ENCODE measurements at regions not wholly inside any gene's neighbourhood (a gene's known extent, or its start where the extent isn't known, plus 50 kb on each side); places are given as distances from the start of the nearest gene placed in this dataset.

- no peaks in the 10 kb centered on the region for H3K9me3 ChIP-seq (ENCODE audit: low read length)
- H3K79me2 ChIP-seq (ENCODE audit: insufficient read depth, low read length): no peaks in the 10 kb centered on the region
- H3K4me2 ChIP-seq (ENCODE audit: low read depth, low read length): no peak overlapping the region
- H3K4me3 ChIP-seq (replicated peaks in 1 of 3; ENCODE audit: insufficient read depth in 1 of 3, low read depth in 2 of 3, low read length in 3 of 3): no peak overlapping the region
- TF ChIP-seq ZNF703 (CRISPR knock-in tag; IDR thresholded peaks at IDR 0.05; ENCODE audit: borderline replicate concordance) (no peak), ZNF619 (CRISPR knock-in tag; IDR thresholded peaks at IDR 0.05) (no peak), ZNF816 (CRISPR knock-in tag; IDR thresholded peaks at IDR 0.05; ENCODE audit: borderline replicate concordance) (no peak), ZNF446 (CRISPR knock-in tag; IDR thresholded peaks at IDR 0.05) (no peak), ZNF354B (CRISPR knock-in tag; IDR thresholded peaks at IDR 0.05) (no peak), IRF2 (CRISPR knock-in tag; IDR thresholded peaks at IDR 0.05) (no peak), SMAD1 (CRISPR knock-in tag; IDR thresholded peaks at IDR 0.05; ENCODE audit: borderline replicate concordance, low read depth) (no peak), ZNF563 (CRISPR knock-in tag; IDR thresholded peaks at IDR 0.05) (no peak), FOXK2 (IDR thresholded peaks at IDR 0.05) (no peak), SP140L (CRISPR knock-in tag; IDR thresholded peaks at IDR 0.05; ENCODE audit: borderline replicate concordance) (no peak), ZNF776 (CRISPR knock-in tag; IDR thresholded peaks at IDR 0.05) (no peak), U2AF1 (optimal IDR thresholded peaks at IDR 0.05; ENCODE audit: low read depth, low read length) (no peak), NFAT5 (CRISPR knock-in tag; IDR thresholded peaks at IDR 0.05) (no peak), TSC22D2 (CRISPR knock-in tag; IDR thresholded peaks at IDR 0.05; ENCODE audit: borderline replicate concordance) (no peak), NR2F6 (IDR thresholded peaks at IDR 0.05) (no peak), NR2F6 (CRISPR knock-in tag; IDR thresholded peaks at IDR 0.05) (no peak), MLLT10 (CRISPR knock-in tag; IDR thresholded peaks at IDR 0.05) (no peak), ARID2 (CRISPR knock-in tag; IDR thresholded peaks at IDR 0.05; ENCODE audit: borderline replicate concordance) (no peak), ZNF432 (CRISPR knock-in tag; IDR thresholded peaks at IDR 0.05; ENCODE audit: borderline replicate concordance) (no peak)
- no peaks in the 10 kb centered on the region for H3K4me1 ChIP-seq (ENCODE audit: insufficient read depth, low read length)
- FAIRE-seq (no peak), DNase-seq (ENCODE audit: low spot score) (no peak), ATAC-seq (no peak)
- no peaks in the 10 kb centered on the region; a peak in 1 of 5 replicates for H3K27me3 ChIP-seq (ENCODE audit: control insufficient read depth in 1 of 2, insufficient read depth in 2 of 2, low read length in 2 of 2)
- H2AFZ ChIP-seq (ENCODE audit: low read length): no peak overlapping the region
- intact Hi-C loops (cut with micrococcal nuclease; ENCODE audit: unreplicated experiment) (no loop called here), in situ Hi-C loops (cut with HindIII; ENCODE audit: extremely low pct_ligation_motif_present, low pct_unique_long_range_greater_than_20kb) (no loop called here)
- WGBS (ENCODE audit: low lambda C conversion rate): 36% methylated on average over 4 of the region's 4 CpGs
- H4K20me1 ChIP-seq (ENCODE audit: insufficient read depth, low read length): no peaks in the 10 kb centered on the region
- H3K27ac ChIP-seq (ENCODE audit: extremely low read length, insufficient read depth, low read length): no peak overlapping the region
- BruUV-seq (replicated peaks): no TSS peak
- no peaks in the 10 kb centered on the region for H3K36me3 ChIP-seq (replicated peaks in 1 of 2; ENCODE audit: control insufficient read depth in 1 of 2, insufficient read depth in 2 of 2, low read length in 2 of 2)
- ChIA-PET POLR2A (no interaction called here), CTCF (ENCODE audit: low intra/inter-chr PET ratio, low total read pairs) (no interaction called here)
- no peak overlapping the region for H3K9ac ChIP-seq (ENCODE audit: insufficient read depth, low read depth, low read length)
Observed at GRCh38 chr5:124860291-124860655, 113.8 kb upstream of the ZNF608 start.

All from HepG2 (cell line).